ENCODE measurements at regions not wholly inside any gene's neighbourhood (a gene's known extent, or its start where the extent isn't known, plus 50 kb on each side); places are given as distances from the start of the nearest gene placed in this dataset.

GRCh38 chr5:102138243-102138653 lies 157.8 kb downstream of the SLCO4C1 start (continued):
- TF ChIP-seq, protein P1, sequence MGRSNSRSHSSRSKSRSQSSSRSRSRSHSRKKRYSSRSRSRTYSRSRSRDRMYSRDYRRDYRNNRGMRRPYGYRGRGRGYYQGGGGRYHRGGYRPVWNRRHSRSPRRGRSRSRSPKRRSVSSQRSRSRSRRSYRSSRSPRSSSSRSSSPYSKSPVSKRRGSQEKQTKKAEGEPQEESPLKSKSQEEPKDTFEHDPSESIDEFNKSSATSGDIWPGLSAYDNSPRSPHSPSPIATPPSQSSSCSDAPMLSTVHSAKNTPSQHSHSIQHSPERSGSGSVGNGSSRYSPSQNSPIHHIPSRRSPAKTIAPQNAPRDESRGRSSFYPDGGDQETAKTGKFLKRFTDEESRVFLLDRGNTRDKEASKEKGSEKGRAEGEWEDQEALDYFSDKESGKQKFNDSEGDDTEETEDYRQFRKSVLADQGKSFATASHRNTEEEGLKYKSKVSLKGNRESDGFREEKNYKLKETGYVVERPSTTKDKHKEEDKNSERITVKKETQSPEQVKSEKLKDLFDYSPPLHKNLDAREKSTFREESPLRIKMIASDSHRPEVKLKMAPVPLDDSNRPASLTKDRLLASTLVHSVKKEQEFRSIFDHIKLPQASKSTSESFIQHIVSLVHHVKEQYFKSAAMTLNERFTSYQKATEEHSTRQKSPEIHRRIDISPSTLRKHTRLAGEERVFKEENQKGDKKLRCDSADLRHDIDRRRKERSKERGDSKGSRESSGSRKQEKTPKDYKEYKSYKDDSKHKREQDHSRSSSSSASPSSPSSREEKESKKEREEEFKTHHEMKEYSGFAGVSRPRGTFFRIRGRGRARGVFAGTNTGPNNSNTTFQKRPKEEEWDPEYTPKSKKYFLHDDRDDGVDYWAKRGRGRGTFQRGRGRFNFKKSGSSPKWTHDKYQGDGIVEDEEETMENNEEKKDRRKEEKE (IDR thresholded peaks at IDR 0.05), result no peak
- TF ChIP-seq TOE1 (CRISPR knock-in tag; IDR thresholded peaks at IDR 0.05) (no peak), KLF11 (CRISPR knock-in tag; IDR thresholded peaks at IDR 0.05) (no peak), MTF2 (CRISPR knock-in tag; IDR thresholded peaks at IDR 0.05; ENCODE audit: borderline replicate concordance) (no peak), GLI4 (CRISPR knock-in tag; IDR thresholded peaks at IDR 0.05; ENCODE audit: borderline replicate concordance) (no peak), ZNF710 (CRISPR knock-in tag; IDR thresholded peaks at IDR 0.05; ENCODE audit: borderline replicate concordance) (no peak; the same call in 1 of the 2 replicates), SP1 (IDR thresholded peaks at IDR 0.05) (no peak), SP1 (CRISPR knock-in tag; IDR thresholded peaks at IDR 0.05) (no peak), ZNF562 (CRISPR knock-in tag; IDR thresholded peaks at IDR 0.05; ENCODE audit: borderline replicate concordance) (no peak), FOXM1 (CRISPR knock-in tag; IDR thresholded peaks at IDR 0.05) (no peak), NR2F2 (IDR thresholded peaks at IDR 0.05; ENCODE audit: borderline replicate concordance, low read depth) (peak; percentile 24; the same call in 1 of the 2 replicates), SYNCRIP (IDR thresholded peaks at IDR 0.05; ENCODE audit: insufficient read depth, low read depth, low read length) (no peak), ZNF747 (CRISPR knock-in tag; IDR thresholded peaks at IDR 0.05; ENCODE audit: borderline replicate concordance) (no peak), RBAK (CRISPR knock-in tag; IDR thresholded peaks at IDR 0.05) (no peak), ZNF446 (CRISPR knock-in tag; IDR thresholded peaks at IDR 0.05) (no peak), ISL2 (CRISPR knock-in tag; IDR thresholded peaks at IDR 0.05) (peak; percentile 53; the same call in 1 of the 2 replicates)
- TF ChIP-seq, protein P2, sequence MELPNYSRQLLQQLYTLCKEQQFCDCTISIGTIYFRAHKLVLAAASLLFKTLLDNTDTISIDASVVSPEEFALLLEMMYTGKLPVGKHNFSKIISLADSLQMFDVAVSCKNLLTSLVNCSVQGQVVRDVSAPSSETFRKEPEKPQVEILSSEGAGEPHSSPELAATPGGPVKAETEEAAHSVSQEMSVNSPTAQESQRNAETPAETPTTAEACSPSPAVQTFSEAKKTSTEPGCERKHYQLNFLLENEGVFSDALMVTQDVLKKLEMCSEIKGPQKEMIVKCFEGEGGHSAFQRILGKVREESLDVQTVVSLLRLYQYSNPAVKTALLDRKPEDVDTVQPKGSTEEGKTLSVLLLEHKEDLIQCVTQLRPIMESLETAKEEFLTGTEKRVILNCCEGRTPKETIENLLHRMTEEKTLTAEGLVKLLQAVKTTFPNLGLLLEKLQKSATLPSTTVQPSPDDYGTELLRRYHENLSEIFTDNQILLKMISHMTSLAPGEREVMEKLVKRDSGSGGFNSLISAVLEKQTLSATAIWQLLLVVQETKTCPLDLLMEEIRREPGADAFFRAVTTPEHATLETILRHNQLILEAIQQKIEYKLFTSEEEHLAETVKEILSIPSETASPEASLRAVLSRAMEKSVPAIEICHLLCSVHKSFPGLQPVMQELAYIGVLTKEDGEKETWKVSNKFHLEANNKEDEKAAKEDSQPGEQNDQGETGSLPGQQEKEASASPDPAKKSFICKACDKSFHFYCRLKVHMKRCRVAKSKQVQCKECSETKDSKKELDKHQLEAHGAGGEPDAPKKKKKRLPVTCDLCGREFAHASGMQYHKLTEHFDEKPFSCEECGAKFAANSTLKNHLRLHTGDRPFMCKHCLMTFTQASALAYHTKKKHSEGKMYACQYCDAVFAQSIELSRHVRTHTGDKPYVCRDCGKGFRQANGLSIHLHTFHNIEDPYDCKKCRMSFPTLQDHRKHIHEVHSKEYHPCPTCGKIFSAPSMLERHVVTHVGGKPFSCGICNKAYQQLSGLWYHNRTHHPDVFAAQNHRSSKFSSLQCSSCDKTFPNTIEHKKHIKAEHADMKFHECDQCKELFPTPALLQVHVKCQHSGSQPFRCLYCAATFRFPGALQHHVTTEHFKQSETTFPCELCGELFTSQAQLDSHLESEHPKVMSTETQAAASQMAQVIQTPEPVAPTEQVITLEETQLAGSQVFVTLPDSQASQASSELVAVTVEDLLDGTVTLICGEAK (IDR thresholded peaks at IDR 0.05), result no peak
- TF ChIP-seq, protein P2 (CRISPR knock-in tag; IDR thresholded peaks at IDR 0.05), result no peak; the same call in 1 of the 2 replicates
